ENCODE measurements at regions not wholly inside any gene's neighbourhood (a gene's known extent, or its start where the extent isn't known, plus 50 kb on each side); places are given as distances from the start of the nearest gene placed in this dataset.

- TF ChIP-seq CTCF (IDR thresholded peaks at IDR 0.05) (peak in 6 of 7 experiments; percentile 26 to 59 (median 52)), POLR2A (IDR thresholded peaks at IDR 0.05) (no peak)
These were observed 371.2 kb downstream of the NPHP4 start for GRCh38 chr1:5620997-5621396.

All from body of pancreas (tissue), 4 donors.